ENCODE measurements at regions not wholly inside any gene's neighbourhood (a gene's known extent, or its start where the extent isn't known, plus 50 kb on each side); places are given as distances from the start of the nearest gene placed in this dataset.
"Not testable (repeated sequence)": the region's sequence is repeated elsewhere in the genome, so short reads cannot be mapped to it uniquely, and the experiment has no call there.

DNA sequence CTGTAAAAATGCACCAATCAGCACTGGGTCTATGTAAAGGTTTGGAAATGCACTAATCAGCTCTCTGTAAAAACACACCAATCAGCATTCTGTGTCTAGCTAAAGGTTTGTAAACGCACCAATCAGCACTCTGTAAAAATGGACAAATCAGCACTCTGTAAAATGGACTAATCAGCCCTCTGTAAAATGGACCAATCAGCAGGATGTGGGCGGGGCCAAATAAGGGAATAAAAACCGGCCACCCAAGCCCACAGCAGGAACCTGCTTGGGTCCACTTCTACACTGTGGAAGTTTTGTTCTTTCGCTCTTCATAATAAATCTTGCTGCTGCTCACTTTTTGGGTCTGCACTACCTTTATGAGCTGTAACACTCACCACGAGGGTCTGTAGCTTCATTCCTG is 101.0 kb downstream of the SMC2 start:
- H3K27me3 Mint-ChIP-seq (ENCODE audit: low read depth); H3K36me3 Mint-ChIP-seq (ENCODE audit: low read depth); H3K4me3 Mint-ChIP-seq; H3K9me3 Mint-ChIP-seq; H3K4me1 Mint-ChIP-seq; H3K27ac Mint-ChIP-seq: not testable (repeated sequence)

- no peak for TF ChIP-seq CTCF (IDR thresholded peaks at IDR 0.05; ENCODE audit: unreplicated experiment in 3 of 3)
- Mint-ChIP-seq H3K9me3 (peaks cover 4% of the 10 kb centered on the region), H3K4me1 (no peaks in the 10 kb centered on the region), H3K27ac (no peak overlapping the region), H3K27me3 (ENCODE audit: low read depth) (no peaks in the 10 kb centered on the region), H3K4me3 (no peak overlapping the region), H3K36me3 (ENCODE audit: low read depth) (no peaks in the 10 kb centered on the region)
Observed at GRCh38 chr9:104200456-104200994, 106.4 kb downstream of the SMC2 start.

DNA sequence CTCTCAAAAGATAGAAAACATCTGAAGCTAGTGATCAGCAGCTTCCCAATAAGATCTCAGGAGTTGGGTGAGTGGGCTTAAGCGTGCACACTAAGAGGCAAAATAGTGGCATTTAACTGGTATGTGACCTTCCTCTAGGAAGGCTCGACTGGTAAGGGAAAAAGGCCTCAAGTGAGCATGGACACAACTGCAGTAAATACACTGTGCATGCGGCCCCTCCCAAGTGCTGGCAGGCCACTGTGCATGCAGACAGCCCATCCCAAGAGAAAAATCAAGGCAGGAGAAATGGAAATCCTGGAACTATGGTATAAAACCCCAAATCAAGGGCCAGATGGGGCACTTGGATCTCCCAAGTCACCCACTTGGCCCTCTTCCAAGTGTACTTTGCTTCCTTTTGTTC is 112.7 kb downstream of the SMC2 start:
- Mint-ChIP-seq H3K27ac (no peak overlapping the region), H3K4me3 (no peak overlapping the region), H3K9me3 (no peaks in the 10 kb centered on the region), H3K27me3 (ENCODE audit: low read depth) (no peaks in the 10 kb centered on the region), H3K36me3 (ENCODE audit: low read depth) (no peaks in the 10 kb centered on the region), H3K4me1 (no peaks in the 10 kb centered on the region)
- TF ChIP-seq CTCF (IDR thresholded peaks at IDR 0.05; ENCODE audit: unreplicated experiment in 3 of 3), result no peak

- no peak overlapping the region for H3K27ac Mint-ChIP-seq
- H3K9me3 Mint-ChIP-seq, result peaks cover 5% of the 10 kb centered on the region
- H3K4me1 Mint-ChIP-seq, result no peaks in the 10 kb centered on the region
- no peak overlapping the region for H3K4me3 Mint-ChIP-seq
- H3K27me3 Mint-ChIP-seq (ENCODE audit: low read depth), result no peaks in the 10 kb centered on the region
- TF ChIP-seq CTCF (IDR thresholded peaks at IDR 0.05; ENCODE audit: unreplicated experiment in 3 of 3), result no peak
- no peaks in the 10 kb centered on the region for H3K36me3 Mint-ChIP-seq (ENCODE audit: low read depth)
Observed at GRCh38 chr9:104209387-104209786, 115.3 kb downstream of the SMC2 start.

GRCh38 chr9:104227108-104227507 is 133.0 kb downstream of the SMC2 start:
- no peak for TF ChIP-seq CTCF (IDR thresholded peaks at IDR 0.05; ENCODE audit: unreplicated experiment in 3 of 3)
- Mint-ChIP-seq H3K4me3 (no peak overlapping the region), H3K27ac (no peak overlapping the region), H3K4me1 (no peaks in the 10 kb centered on the region), H3K9me3 (peaks cover 2% of the 10 kb centered on the region), H3K27me3 (ENCODE audit: low read depth) (no peaks in the 10 kb centered on the region), H3K36me3 (ENCODE audit: low read depth) (no peaks in the 10 kb centered on the region)

GRCh38 chr9:104232781-104233341 is 138.8 kb downstream of the SMC2 start:
- no peak for TF ChIP-seq CTCF (IDR thresholded peaks at IDR 0.05; ENCODE audit: unreplicated experiment in 3 of 3)
- peaks cover 4% of the 10 kb centered on the region for H3K9me3 Mint-ChIP-seq
- H3K27ac Mint-ChIP-seq, result no peak overlapping the region
- H3K4me1 Mint-ChIP-seq, result no peaks in the 10 kb centered on the region
- no peak overlapping the region for H3K4me3 Mint-ChIP-seq
- no peaks in the 10 kb centered on the region for H3K27me3 Mint-ChIP-seq (ENCODE audit: low read depth)
- no peaks in the 10 kb centered on the region for H3K36me3 Mint-ChIP-seq (ENCODE audit: low read depth)
